ENCODE measurements at regions not wholly inside any gene's neighbourhood (a gene's known extent, or its start where the extent isn't known, plus 50 kb on each side); places are given as distances from the start of the nearest gene placed in this dataset.

- no peak for DNase-seq (ENCODE audit: low spot score)
Measured at GRCh38 chr13:22053053-22053452, 382.2 kb downstream of the FGF9 start.

GRCh38 chr13:22055259-22055658, 384.4 kb downstream of the FGF9 start:
- DNase-seq (ENCODE audit: low spot score), result no peak

GRCh38 chr13:22060187-22060586, 389.3 kb downstream of the FGF9 start:
- no peak for DNase-seq (ENCODE audit: low spot score)

- no peak for DNase-seq (ENCODE audit: low spot score)
Measured at GRCh38 chr13:22061371-22061805, 390.5 kb downstream of the FGF9 start.

- DNase-seq (ENCODE audit: low spot score), result no peak
Measured at GRCh38 chr13:22061806-22062391, 391.0 kb downstream of the FGF9 start.

- DNase-seq (ENCODE audit: low spot score), result no peak
Measured at GRCh38 chr13:22062478-22063205, 391.8 kb downstream of the FGF9 start.

- DNase-seq (ENCODE audit: low spot score), result no peak
Measured at GRCh38 chr13:22063416-22064124, 392.7 kb downstream of the FGF9 start.

- no peak for DNase-seq (ENCODE audit: low spot score)
Measured at GRCh38 chr13:22064854-22065620, 394.2 kb downstream of the FGF9 start.

GRCh38 chr13:22073718-22074117, 402.8 kb downstream of the FGF9 start:
- DNase-seq (ENCODE audit: low spot score), result no peak

- DNase-seq (ENCODE audit: low spot score), result no peak
Measured at GRCh38 chr13:22074403-22074802, 403.5 kb downstream of the FGF9 start.

GRCh38 chr13:22076658-22077057, 405.8 kb downstream of the FGF9 start:
- no peak for DNase-seq (ENCODE audit: low spot score)

GRCh38 chr13:22077205-22077683, 406.4 kb downstream of the FGF9 start:
- DNase-seq (ENCODE audit: low spot score), result no peak

- no peak for DNase-seq (ENCODE audit: low spot score)
Measured at GRCh38 chr13:22077764-22078163, 406.9 kb downstream of the FGF9 start.

- no peak for DNase-seq (ENCODE audit: low spot score)
Measured at GRCh38 chr13:22079961-22080360, 409.1 kb downstream of the FGF9 start.

GRCh38 chr13:22080832-22081231, 410.0 kb downstream of the FGF9 start:
- no peak for DNase-seq (ENCODE audit: low spot score)

GRCh38 chr13:22081430-22081829, 410.6 kb downstream of the FGF9 start:
- DNase-seq (ENCODE audit: low spot score), result no peak

- DNase-seq (ENCODE audit: low spot score), result no peak
Measured at GRCh38 chr13:22082030-22082429, 411.2 kb downstream of the FGF9 start.

GRCh38 chr13:22082437-22083100, 411.7 kb downstream of the FGF9 start:
- no peak for DNase-seq (ENCODE audit: low spot score)

- DNase-seq (ENCODE audit: low spot score), result no peak
Measured at GRCh38 chr13:22085001-22085400, 414.1 kb downstream of the FGF9 start.

- DNase-seq (ENCODE audit: low spot score), result no peak
Measured at GRCh38 chr13:22086597-22087330, 415.9 kb downstream of the FGF9 start.

Measured in mesenteric fat pad (tissue), 1 donor.